GM18507 (cell line): ENCODE measurements at regions not wholly inside any gene's neighbourhood (a gene's known extent, or its start where the extent isn't known, plus 50 kb on each side); places are given as distances from the start of the nearest gene placed in this dataset.

Experiments used
- DNase-seq: peaks from one replicate; pipeline ENCODE4 v3.0.0; 2011; ENCODE audit warnings: low read depth; ENCODE audit not compliant: insufficient read length; ENCODE audit errors: extremely low spot score
- FAIRE-seq: peaks from 2 replicates; lab custom pipeline; 2011; peaks lifted over from hg19 to GRCh38; lab: Jason Lieb, UNC

DNA sequence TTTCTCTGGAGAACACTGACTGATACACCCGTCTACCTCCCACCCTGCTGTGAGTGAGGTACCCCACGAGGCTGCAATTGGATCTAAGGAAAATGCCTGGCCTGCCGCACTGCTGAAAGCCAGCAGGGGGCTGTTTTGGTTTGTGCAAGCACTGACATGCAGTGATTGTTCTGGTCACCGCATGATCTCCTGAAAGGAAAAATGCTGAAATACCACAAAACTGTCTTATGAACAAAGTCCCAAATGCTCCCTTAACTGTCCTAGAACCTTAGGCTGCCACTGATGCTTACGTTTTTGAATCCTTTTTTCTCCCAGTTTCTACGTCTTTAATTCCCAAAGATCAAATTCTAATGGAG lies 132.7 kb downstream of the JCAD start:
- DNase-seq (no peak), FAIRE-seq (no peak)

DNA sequence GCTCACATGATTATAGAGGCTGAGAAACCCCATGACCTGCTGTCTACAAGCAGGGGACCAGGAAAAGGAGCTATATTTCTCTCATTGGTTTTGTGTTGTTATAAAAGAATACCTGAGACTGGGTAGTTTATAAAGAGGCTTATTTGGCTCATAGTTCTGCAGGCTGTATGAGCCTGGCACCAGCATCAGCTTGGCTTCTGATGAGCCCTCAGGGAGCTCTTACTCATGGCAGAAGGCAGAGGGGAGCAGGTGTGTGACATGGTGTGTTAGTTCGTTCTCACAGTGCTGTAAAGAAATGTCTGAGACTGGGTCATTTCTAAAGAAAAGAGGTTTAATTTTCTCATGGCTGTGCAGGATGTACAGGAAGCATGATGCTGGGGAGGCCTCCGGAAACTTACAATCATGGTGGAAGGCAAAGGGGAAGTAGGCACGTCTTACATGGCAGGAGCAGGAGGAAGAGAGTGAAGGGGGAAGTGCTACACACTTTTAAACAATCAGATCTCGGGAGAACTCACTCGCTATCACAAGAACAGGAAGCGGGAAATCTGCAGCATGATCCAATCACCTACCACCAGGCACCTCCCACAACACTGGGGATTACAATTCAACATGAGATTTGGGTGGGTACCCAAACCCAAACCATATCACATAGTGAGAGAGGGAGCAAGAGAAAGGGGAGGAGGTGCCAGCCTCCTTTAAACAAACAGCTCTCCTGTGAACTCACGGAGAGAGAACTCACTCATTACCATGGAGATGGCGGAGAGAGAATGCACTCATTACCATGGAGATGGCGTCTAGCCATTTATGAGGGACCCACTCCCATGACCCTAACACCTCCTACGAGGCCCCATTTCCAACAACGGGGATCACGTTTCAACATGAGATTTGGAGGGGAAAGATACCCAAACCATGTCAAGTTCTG lies 133.4 kb downstream of the JCAD start:
- DNase-seq: no peak
- FAIRE-seq: no peak

DNA sequence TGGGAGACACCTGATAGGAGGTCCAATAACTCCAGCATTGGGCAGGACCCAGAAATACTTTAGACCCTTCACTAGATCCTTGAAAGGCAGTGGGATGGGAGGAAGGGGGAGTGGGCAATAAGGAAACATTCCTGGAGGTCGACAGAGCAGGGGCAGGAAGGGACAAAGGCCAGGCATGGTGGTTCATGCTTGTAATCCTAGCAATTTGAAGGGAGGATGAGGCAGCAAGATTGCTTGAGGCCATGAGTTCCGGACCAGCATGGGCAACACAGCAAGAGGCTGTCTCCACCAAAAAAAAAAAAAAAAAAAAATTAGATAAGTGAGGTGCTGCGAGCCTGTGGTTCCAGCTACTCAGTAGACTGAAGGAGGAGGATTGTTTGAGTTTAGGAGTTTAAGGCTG lies 134.9 kb downstream of the JCAD start:
- FAIRE-seq (no peak), DNase-seq (no peak)

DNA sequence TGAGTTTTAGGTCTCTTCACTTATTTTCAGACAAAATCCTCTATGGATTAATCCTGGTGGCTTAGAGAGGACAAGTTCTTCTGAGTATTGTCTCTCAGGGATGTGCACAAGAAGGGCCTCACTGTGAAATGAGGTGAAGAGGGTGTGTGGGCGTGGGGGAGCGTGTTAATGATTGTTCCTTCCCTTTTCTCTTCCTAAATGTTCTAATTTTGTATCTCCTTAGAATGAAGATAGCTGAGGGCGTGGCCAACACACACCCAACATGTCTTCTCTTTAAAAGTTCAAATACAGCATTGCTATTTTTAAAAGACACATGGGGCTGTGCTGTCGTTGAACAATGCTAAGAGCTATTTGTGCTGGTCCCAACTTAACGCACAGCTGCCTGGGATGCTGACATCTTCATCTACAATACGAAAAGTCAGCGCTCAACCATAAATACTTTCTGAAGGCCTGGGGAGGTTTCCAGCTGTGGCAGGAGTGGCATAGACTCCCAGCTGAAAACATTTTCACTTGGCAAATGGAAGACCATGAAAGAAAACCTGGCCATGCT lies 135.9 kb downstream of the JCAD start:
- FAIRE-seq (no peak), DNase-seq (no peak)

DNA sequence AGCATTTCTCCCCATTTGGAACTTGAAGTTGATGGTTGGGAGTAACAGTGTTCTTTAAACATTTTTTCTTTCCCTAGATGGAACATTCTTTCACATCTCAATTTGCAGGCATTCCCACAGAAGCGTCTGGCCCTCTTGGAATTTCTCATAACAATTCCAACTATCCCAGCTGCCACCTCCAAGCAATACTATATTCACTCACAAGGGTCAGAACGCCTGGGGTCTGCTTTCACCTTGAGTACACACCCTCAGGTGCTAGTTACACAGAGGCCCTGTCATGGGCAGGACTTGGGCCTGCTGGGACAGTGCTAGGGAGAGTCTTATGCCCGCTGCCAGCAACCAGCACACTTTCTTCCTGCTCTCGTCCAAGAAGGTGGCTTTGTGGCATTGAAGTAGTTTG lies 136.5 kb downstream of the JCAD start:
- DNase-seq: no peak
- no peak for FAIRE-seq

DNA sequence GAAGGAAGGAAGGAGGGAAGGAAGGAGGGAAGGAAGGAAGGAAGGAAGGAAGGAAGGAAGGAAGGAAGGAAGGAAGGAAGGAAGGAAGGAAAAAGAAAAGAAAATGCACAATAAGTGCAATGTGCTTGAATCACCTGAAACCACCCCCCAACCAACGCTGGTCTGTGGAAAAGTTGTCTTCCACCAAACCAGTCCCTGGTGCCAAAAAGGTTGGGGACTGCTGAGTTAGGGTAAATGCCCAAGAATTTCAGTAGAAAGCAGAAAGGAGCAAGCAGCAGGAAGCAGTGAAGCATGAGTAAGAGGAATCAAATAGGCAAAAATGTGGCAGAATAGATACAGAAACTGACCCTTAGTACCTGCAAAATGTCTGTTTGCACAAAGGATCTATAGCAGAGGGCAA lies 137.2 kb downstream of the JCAD start:
- DNase-seq: no peak
- no peak for FAIRE-seq

DNA sequence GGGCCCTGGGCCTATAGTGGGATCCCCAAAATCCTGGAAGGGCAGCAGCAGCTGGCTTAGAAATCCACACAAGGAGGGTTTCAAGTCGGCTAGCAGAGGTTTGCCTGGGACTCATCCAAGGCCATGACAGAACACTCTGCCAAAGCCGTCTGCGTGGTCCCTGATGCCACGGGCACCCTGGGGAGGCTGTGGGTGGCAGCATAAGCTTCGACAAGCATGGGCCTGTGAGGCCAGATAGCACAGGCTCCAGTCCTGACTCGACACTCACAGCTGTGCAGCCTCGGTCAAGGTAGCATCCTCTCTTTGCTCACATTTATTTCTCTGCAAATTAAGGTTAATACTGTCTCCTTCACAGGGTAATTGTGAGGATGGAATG lies 138.3 kb downstream of the JCAD start:
- DNase-seq (no peak), FAIRE-seq (no peak)

DNA sequence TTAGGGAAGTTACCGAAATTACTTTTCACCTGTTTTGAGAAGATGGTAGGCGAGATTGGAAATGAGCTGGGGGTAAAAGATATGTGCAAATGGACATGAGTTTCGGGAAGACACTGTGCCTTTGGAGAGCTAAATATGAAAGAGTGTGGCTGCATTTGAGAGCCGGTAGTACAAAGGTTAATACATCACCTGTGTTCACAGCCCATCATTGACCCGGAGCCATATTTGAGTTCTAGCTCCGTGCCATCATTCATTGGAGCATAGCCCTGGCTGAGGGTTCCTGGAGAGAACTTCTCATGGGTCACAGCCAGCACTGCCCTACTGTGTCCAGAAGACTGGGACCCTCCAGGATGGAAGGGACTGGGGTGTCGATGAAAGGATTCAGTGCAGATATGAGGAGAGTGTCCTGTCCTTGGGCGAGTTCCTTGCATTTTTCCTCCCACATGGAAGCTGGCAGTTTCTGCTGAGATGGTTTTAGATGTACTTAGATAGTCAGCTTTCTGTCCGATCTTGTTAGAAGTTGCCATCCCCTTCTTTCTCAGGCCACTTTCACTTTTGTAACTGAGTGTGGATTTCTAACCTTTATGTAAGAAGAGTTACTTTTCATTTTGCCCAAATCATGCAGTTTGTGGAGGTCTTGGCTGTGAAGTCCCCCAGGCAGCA lies 138.8 kb downstream of the JCAD start:
- DNase-seq: no peak
- FAIRE-seq: no peak

DNA sequence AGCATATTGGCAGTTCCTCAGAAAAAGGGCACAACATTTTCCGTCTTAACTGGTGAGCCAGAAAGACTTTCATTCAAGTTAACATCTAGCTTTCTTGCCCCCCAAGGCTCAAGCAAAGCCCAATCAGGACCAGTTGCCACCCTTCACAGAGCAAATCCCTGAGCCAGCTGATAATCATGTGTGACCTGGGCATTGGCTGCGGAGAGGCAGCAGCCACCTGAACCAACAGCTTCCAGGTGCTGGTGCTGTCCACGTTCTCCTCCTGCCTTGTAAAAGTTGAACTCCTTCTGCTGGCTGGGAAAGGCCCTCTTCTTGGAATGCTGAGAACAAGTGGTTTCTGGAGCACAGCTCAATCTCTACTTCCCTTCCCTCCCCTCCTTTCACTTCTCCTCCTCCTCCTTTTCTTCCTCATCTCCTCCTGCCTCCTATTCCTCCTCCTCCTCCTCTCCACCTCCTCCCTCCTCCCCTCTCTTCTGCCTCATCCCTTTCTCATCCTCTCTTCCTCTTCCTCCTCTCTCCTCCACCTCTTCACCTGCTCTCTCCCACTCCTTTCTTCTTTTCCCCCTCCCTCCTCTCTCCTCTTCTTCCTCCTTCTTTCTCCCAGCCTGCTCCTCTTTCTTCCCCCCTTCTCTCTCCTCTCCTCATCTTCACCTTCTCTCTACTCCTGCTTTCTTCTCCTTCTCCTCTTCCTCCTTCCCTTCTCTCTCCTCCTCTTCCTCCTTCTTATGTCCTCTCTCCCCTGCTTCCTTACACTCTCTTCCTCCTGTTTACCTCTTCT lies 140.6 kb downstream of the JCAD start:
- FAIRE-seq (no peak), DNase-seq (no peak)

DNA sequence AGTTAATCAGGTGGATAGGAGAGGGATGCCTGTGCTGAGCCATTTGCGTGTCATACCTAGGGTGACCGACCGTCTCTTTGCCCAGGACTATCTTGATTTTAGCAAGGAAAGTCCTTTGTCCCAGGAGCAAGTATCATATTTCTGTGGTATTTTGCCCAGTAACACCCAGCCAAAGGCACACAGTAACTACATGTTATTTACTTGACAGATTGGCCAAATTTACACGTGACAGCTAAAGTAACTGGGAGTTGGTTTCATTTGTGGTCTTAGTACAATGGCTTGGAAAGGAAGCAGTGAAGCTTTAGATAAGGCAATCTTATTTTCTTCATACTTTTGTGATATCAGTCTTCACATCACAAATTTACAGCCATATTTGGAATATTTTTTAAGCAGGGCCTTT lies 142.1 kb downstream of the JCAD start:
- DNase-seq (no peak), FAIRE-seq (no peak)

DNA sequence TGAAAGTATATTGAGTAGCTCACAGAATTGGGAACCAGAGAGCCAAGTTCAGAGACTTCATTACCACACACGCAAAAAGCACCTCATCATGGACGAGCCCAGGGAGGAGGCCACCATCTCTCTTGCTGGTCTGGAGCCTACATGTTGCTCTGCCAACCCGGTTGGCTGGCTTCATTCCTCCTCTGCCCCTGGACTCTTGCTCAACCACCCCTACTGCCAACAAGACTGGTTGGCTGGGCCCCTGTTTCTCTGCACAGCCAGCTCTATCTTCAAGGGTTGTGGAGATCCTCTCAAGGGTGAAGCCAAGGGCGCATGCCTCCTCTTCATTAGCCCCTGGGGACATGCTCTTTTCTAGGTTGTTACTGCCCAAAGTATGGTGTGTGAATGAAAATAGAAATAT lies 142.7 kb downstream of the JCAD start:
- no peak for FAIRE-seq
- no peak for DNase-seq

DNA sequence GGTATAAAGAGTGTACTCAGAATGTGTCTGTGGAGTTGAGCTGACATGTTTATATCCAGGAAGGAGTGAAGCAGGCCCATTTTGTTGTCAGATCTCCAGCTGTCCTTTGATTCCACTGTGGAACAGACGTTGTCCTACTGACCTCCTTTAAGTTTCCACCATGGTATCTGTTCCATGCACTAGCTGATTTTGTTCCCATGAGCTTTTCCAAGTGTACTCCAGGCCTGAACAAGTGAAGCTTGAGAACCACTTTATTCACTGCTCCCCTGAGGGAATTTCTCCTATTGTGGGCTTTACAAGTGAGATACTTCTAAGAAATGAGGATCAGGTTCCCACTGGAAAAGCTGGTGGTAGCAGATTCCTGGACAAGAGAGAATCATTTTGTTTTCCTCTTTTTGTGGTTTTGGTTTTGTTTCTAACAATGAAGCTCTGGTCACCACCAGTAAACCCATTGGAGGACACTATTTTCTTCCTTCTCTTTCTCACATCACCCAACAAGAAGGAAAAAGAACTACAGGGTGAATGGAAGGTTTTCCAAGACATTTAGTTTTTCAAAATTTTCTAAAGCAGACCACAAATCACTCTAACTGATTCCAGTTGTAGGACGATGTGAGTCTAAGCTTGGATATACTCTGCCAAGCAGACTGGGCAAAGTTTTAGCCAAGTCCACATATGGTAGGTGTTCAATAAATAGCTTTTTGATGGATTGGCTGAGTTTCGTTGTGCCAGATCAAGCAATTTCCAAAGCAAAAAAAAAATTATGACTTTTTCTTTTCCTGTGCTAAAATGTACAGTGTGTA lies 144.2 kb downstream of the JCAD start:
- FAIRE-seq (no peak), DNase-seq (no peak)

DNA sequence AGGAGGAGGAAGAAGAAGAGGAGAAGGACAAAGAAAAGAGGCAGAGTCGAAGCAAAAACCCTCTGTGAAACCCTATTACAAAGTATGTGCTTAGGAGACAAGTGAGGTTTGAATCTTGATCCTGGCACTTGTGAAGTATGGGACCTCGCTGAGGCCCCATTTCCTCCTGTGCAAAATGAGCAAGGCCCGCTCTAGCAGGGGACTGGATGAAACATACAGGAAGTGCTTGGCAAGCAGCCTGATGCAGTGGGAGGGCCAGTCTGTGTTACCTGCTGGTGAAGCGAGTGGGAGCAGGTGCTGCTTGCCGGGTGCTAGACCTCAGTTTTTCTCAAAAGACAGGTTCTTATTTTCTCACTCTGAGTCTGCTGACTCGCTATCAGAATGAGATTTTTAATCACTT lies 150.4 kb downstream of the JCAD start:
- DNase-seq (no peak), FAIRE-seq (no peak)

DNA sequence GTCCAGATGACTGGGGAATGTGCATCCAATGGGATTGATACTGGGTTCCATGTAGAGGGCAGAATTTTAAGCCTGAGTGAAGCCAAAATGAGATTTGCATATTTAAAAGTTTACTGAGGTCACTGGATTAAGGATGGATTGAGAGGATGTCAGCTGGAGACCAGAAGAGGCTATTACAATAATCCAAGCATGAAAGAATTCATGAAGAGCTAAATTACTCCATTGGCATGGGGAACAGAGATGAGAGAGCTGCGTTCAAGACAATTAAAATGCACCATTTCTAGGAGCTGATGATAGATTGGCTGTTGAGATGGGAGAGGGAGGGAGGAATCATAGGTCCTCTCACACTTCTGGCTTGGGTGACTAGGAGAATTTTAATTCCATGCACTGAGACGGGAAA lies 158.5 kb downstream of the JCAD start:
- DNase-seq (no peak), FAIRE-seq (no peak)

DNA sequence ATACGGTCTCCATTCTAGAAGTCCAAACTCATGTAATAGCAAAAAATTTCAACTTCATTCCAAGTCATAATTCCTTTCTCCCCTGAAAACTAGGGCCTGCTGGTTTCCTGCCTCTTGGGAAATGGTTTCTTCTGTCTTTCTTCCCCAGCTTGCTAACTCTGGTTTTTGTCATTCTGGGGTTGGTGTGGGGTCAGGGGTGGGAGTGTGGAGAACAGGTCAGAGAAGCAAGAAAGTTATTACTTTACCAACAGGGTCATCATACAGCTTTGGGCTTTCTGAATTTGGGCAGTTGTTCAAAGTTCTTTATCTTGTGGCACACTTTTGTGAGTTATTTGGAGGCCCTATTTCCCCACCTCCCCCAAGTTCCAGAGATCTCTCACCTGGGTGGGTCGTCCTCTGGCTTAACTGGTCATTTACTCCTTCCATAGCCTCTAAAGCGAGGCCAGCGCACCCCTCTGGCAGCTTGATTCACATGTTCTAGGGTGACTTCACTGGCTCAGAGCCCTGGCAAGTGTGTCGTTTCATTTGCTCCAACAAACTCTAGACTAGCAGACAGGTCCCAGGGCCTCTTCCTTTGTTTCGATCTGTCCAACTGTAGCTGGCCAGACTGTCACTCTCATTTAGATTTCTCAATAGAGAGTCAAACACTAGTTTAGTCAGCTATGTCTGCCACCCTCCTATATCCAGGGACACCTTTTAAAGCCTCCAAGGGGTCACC lies 161.2 kb downstream of the JCAD start:
- FAIRE-seq (no peak), DNase-seq (no peak)

DNA sequence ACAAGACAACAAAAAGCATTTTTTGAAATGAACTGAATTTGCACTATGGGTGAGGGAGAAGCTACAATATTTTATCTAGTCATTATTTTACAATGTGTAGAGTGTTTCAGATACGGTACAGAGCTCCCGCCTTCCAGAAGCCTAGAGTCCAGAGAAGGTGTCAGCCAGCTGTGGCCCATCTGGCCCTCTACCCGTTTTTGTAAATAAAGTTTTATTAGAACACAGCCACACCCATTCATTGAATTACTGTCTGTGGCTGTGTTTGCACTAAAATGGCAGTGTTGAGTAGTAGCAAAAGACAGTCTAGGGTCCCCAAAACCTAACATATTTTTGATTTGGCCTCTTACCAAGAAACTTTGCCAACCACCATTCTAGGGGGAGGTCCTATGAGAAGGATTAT lies 162.0 kb downstream of the JCAD start:
- FAIRE-seq: no peak
- no peak for DNase-seq

DNA sequence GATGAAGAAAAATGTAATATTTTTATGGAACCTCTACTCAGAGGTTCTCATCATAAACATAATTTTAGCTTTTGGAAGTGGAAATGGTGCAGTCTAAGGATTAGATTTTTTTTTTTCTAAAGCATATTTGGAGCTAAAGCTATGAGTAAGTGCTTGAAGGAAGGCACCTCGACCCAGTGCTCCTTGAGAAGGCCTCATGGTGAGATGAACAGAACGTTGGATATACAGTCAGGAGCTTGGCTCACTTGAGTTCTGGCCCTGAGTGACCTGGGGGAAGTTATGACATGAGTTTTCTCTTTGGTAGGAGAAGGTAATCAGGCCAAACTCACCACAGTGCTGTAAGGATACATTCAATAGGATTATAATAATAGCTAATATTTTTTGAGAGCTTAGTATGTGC lies 163.3 kb downstream of the JCAD start:
- DNase-seq (no peak), FAIRE-seq (no peak)

DNA sequence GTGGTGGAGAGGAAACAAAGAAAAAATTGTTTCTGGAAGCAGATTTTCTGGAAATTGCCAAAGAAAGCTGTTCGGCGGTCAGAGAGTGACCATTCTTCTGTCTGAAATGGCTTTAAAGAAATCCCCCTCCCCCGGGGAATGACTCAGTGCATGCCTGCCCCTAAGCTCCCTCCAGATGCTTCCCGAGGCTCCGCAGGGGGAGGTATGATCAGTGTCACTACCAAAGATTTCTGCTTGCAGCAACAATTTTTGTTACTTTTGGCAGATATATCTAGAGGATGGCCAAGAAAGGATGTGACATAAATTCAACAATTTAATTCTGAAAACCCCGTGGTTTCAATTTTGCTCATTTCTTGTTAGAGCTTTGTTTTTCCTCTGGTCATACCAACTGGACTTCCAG lies 163.9 kb downstream of the JCAD start:
- no peak for FAIRE-seq

DNA sequence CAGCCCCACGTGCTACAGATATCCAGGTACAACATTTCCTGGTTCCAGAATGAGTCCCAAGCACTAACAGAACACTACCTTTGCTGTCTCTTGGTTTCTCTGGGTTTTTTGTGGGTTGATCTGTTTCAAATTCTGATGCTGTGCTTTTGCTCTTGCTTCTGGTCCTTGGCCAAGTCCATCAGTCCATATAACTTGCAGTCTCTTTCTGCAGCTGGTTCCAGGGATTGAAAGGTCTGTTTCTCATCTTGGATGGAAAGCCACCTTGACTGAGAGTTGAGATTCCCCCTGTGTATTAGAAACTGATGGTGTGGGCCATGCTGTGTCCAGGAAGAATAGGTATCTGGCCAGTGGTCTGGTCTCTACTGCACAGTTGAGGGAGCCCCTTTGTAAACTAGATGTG lies 171.1 kb downstream of the JCAD start:
- FAIRE-seq: no peak
- no peak for DNase-seq

More for the DNA sequence above, 163.9 kb downstream of the JCAD start:
- DNase-seq: no peak
